ENCODE measurements at regions not wholly inside any gene's neighbourhood (a gene's known extent, or its start where the extent isn't known, plus 50 kb on each side); places are given as distances from the start of the nearest gene placed in this dataset.
"Not testable (repeated sequence)": the region's sequence is repeated elsewhere in the genome, so short reads cannot be mapped to it uniquely, and the experiment has no call there.

- not testable (repeated sequence) for DNase-seq (ENCODE audit: low spot score)
These were observed 243.7 kb upstream of the KLF3 start for GRCh38 chr4:38420254-38420653.

GRCh38 chr4:38422850-38423249 is 241.1 kb upstream of the KLF3 start:
- no peak for DNase-seq (ENCODE audit: low spot score)

GRCh38 chr4:38424151-38424871 is 239.7 kb upstream of the KLF3 start:
- DNase-seq (ENCODE audit: low spot score) = no peak

GRCh38 chr4:38426532-38426931 is 237.5 kb upstream of the KLF3 start:
- no peak for DNase-seq (ENCODE audit: low spot score)

GRCh38 chr4:38430841-38431240 is 233.2 kb upstream of the KLF3 start:
- no peak for DNase-seq (ENCODE audit: low spot score)

GRCh38 chr4:38442073-38442788 is 221.8 kb upstream of the KLF3 start:
- no peak for DNase-seq (ENCODE audit: low spot score)

GRCh38 chr4:38449506-38450174 is 214.4 kb upstream of the KLF3 start:
- no peak for DNase-seq (ENCODE audit: low spot score)

- DNase-seq (ENCODE audit: low spot score) = no peak
These were observed 212.0 kb upstream of the KLF3 start for GRCh38 chr4:38452009-38452408.

- DNase-seq (ENCODE audit: low spot score) = no peak
These were observed 211.5 kb upstream of the KLF3 start for GRCh38 chr4:38452542-38452941.

GRCh38 chr4:38453253-38453881 is 210.6 kb upstream of the KLF3 start:
- no peak for DNase-seq (ENCODE audit: low spot score)

- DNase-seq (ENCODE audit: low spot score) = no peak
These were observed 209.7 kb upstream of the KLF3 start for GRCh38 chr4:38454284-38454683.

- no peak for DNase-seq (ENCODE audit: low spot score)
These were observed 208.7 kb upstream of the KLF3 start for GRCh38 chr4:38455092-38455862.

GRCh38 chr4:38456096-38456495 is 207.9 kb upstream of the KLF3 start:
- no peak for DNase-seq (ENCODE audit: low spot score)

GRCh38 chr4:38461342-38461741 is 202.7 kb upstream of the KLF3 start:
- DNase-seq (ENCODE audit: low spot score) = no peak

- DNase-seq (ENCODE audit: low spot score) = no peak
These were observed 201.5 kb upstream of the KLF3 start for GRCh38 chr4:38462367-38463055.

- DNase-seq (ENCODE audit: low spot score) = no peak
These were observed 200.6 kb upstream of the KLF3 start for GRCh38 chr4:38463268-38463958.

- no peak for DNase-seq (ENCODE audit: low spot score)
These were observed 199.7 kb upstream of the KLF3 start for GRCh38 chr4:38464328-38464727.

GRCh38 chr4:38466401-38466800 is 197.6 kb upstream of the KLF3 start:
- DNase-seq (ENCODE audit: low spot score) = peak; percentile 11

GRCh38 chr4:38467296-38467695 is 196.7 kb upstream of the KLF3 start:
- DNase-seq (ENCODE audit: low spot score) = no peak

- DNase-seq (ENCODE audit: low spot score) = no peak
These were observed 195.6 kb upstream of the KLF3 start for GRCh38 chr4:38468339-38468866.

Data from hematopoietic multipotent progenitor cell treated with erythropoietin and hydrocortisone succinate and interleukin-3 and kit ligand, for 15 days (in vitro differentiated cells).